HG03520 (cell line): ENCODE measurements at regions not wholly inside any gene's neighbourhood (a gene's known extent, or its start where the extent isn't known, plus 50 kb on each side); places are given as distances from the start of the nearest gene placed in this dataset.

Experiments used
- ATAC-seq: cut with Tn5 transposase; IDR thresholded peaks from one replicate; pipeline ENCODE4 v1.9.1; 2021; ENCODE audit warnings: mild to moderate bottlenecking, moderate library complexity; ENCODE audit not compliant: unreplicated experiment

- ATAC-seq = no peak
These were observed 619.7 kb downstream of the HACE1 start for GRCh38 chr6:104239971-104240370.

GRCh38 chr6:104229057-104229456 is 630.7 kb downstream of the HACE1 start:
- no peak for ATAC-seq

GRCh38 chr6:104227508-104227907 is 632.2 kb downstream of the HACE1 start:
- ATAC-seq = no peak

- no peak for ATAC-seq
These were observed 632.8 kb downstream of the HACE1 start for GRCh38 chr6:104226790-104227446.

GRCh38 chr6:104218116-104218515 is 641.6 kb downstream of the HACE1 start:
- ATAC-seq = no peak

GRCh38 chr6:104214901-104215300 is 644.8 kb downstream of the HACE1 start:
- no peak for ATAC-seq

- ATAC-seq = no peak
These were observed 646.6 kb downstream of the HACE1 start for GRCh38 chr6:104212977-104213668.

GRCh38 chr6:104207635-104208034 is 652.1 kb downstream of the HACE1 start:
- no peak for ATAC-seq

- no peak for ATAC-seq
These were observed 658.2 kb downstream of the HACE1 start for GRCh38 chr6:104201557-104201956.

- no peak for ATAC-seq
These were observed 672.1 kb downstream of the HACE1 start for GRCh38 chr6:104187616-104188015.

GRCh38 chr6:104186831-104187230 is 672.9 kb downstream of the HACE1 start:
- ATAC-seq = no peak

GRCh38 chr6:104183816-104184435 is 675.8 kb downstream of the HACE1 start:
- no peak for ATAC-seq

- ATAC-seq = no peak
These were observed 676.9 kb downstream of the HACE1 start for GRCh38 chr6:104182811-104183210.

- no peak for ATAC-seq
These were observed 686.1 kb downstream of the HACE1 start for GRCh38 chr6:104173668-104174067.

- no peak for ATAC-seq
These were observed 689.3 kb downstream of the HACE1 start for GRCh38 chr6:104170401-104170800.

GRCh38 chr6:104166055-104166668 is 693.6 kb downstream of the HACE1 start:
- ATAC-seq = no peak

GRCh38 chr6:104162036-104162669 is 697.6 kb downstream of the HACE1 start:
- no peak for ATAC-seq

- ATAC-seq = no peak
These were observed 700.6 kb downstream of the HACE1 start for GRCh38 chr6:104159045-104159618.

- no peak for ATAC-seq
These were observed 716.0 kb downstream of the HACE1 start for GRCh38 chr6:104143757-104144156.

- no peak for ATAC-seq
These were observed 724.8 kb downstream of the HACE1 start for GRCh38 chr6:104134876-104135275.

- ATAC-seq = no peak
These were observed 729.4 kb downstream of the HACE1 start for GRCh38 chr6:104130343-104130742.
